ENCODE measurements at regions not wholly inside any gene's neighbourhood (a gene's known extent, or its start where the extent isn't known, plus 50 kb on each side); places are given as distances from the start of the nearest gene placed in this dataset.

DNA sequence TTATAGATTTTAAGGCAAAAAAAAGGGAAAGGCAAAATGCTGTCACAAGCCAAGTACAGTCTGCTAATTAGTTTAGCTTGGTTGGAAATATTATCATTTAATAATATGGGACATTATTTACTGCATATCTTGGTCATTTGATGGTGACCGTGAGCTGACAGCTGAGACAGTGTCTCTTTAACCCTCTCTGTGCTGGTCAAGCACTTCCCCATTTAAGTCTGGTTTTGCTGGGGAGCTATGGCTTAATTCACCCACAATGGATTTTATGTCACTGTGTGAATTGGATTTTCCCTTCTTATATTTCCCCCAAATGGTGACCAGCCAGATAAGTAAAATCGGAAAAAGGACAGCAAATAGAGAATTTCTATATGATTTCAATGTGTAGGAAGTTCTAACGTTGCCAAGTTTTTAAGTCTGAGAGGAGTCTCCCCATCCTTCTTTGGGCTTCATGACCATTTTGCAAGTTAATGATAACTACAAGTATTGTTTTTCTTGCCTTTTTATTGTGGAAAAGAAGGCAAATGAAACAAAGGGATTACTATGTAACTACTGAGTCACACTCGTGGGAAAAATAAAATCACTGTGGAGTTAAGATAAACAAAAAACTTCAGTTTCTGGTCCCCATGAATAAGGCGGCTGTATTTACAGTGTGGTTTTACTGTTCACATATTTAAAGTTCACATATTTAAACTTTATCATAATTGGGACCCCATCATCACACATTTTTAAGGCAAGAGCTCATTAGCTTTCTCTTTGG is 373.5 kb downstream of the NR2F2 start:
- TF ChIP-seq, protein P1, sequence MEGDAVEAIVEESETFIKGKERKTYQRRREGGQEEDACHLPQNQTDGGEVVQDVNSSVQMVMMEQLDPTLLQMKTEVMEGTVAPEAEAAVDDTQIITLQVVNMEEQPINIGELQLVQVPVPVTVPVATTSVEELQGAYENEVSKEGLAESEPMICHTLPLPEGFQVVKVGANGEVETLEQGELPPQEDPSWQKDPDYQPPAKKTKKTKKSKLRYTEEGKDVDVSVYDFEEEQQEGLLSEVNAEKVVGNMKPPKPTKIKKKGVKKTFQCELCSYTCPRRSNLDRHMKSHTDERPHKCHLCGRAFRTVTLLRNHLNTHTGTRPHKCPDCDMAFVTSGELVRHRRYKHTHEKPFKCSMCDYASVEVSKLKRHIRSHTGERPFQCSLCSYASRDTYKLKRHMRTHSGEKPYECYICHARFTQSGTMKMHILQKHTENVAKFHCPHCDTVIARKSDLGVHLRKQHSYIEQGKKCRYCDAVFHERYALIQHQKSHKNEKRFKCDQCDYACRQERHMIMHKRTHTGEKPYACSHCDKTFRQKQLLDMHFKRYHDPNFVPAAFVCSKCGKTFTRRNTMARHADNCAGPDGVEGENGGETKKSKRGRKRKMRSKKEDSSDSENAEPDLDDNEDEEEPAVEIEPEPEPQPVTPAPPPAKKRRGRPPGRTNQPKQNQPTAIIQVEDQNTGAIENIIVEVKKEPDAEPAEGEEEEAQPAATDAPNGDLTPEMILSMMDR (IDR thresholded peaks at IDR 0.05; ENCODE audit: borderline replicate concordance), result no peak
- Histone ChIP-seq H3K9me3 (replicated peaks) (no peaks in the 10 kb centered on the region), H3K36me3 (no peaks in the 10 kb centered on the region), H3K4me3 (no peak overlapping the region), H3K27ac (replicated peaks) (no peak overlapping the region), H3K27me3 (ENCODE audit: low read depth) (peaks cover 72% of the 10 kb centered on the region), H3K4me1 (no peaks in the 10 kb centered on the region)
- DNase-seq, result no peak
- intact Hi-C loops (cut with micrococcal nuclease), result no loop called here

DNA sequence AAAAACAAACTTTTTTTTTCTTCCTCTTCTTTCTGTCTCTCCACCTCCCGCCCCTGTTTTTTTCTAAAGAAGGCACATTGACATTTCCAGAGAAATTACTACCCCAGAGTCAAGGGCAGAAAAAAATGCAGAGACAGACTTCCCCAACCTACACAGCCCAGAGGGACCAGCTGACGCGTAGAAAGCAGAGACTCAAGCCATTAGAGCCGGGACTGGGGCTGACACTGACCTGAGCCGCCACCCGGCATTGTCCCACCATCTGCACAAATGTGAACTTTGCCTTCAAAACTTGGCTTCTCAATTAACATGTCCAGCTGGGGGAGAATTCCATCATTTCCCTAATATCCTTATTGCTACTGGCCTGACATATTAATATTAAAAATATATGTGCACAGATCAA is 385.6 kb downstream of the NR2F2 start:
- intact Hi-C loops (cut with micrococcal nuclease), result no loop called here
- H3K4me1 ChIP-seq, result no peaks in the 10 kb centered on the region
- no peak for DNase-seq
- H3K9me3 ChIP-seq (replicated peaks), result no peaks in the 10 kb centered on the region
- no peak overlapping the region for H3K4me3 ChIP-seq
- H3K27me3 ChIP-seq (ENCODE audit: low read depth), result peaks cover 19% of the 10 kb centered on the region
- TF ChIP-seq, protein P1 (IDR thresholded peaks at IDR 0.05; ENCODE audit: borderline replicate concordance), result no peak
- H3K27ac ChIP-seq (replicated peaks), result no peak overlapping the region
- H3K36me3 ChIP-seq, result no peaks in the 10 kb centered on the region

DNA sequence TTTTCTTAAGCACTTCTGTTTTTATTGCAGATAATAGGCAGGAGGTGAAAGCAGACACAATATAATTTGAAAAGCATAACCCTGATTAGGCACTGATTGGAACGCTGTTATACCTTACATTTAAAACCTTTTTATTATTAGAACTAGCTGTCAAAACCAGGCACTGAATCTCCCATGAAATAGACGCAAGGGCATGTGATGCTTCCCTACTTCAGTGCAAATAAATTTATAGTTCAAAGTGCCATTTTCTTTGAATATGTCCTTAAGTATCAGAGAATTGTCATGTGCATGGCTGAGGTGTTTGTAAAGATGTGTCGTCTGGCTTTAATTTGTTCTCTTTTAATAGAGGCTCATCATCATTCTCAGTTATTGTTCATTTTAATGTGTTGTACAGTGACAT is 386.0 kb downstream of the NR2F2 start:
- Histone ChIP-seq H3K36me3 (no peaks in the 10 kb centered on the region), H3K9me3 (replicated peaks) (no peaks in the 10 kb centered on the region), H3K4me1 (no peaks in the 10 kb centered on the region), H3K27me3 (ENCODE audit: low read depth) (peaks cover 16% of the 10 kb centered on the region), H3K27ac (replicated peaks) (no peak overlapping the region), H3K4me3 (no peak overlapping the region)
- no peak for DNase-seq
- TF ChIP-seq, protein P1 (IDR thresholded peaks at IDR 0.05; ENCODE audit: borderline replicate concordance), result no peak
- intact Hi-C loops (cut with micrococcal nuclease), result no loop called here

DNA sequence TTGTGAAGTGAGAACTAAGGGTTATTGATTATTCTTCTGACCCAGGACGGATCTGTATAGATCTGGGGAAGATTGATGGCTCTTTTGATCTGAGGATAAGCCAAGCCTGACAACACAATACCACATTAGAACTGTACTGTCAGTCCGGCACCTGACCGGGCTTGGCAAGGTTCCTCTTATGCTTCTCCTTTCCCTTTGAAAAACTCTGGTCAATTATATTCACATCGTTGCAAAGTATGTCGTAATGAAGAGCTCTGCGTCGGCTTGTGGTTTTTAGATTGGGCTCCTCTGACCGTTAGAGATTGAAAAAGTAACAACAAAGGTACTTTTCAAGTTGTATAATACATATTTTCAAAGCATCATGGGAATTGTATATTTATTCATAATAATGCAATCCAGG is 389.8 kb downstream of the NR2F2 start:
- H3K4me1 ChIP-seq, result no peaks in the 10 kb centered on the region
- intact Hi-C loops (cut with micrococcal nuclease), result no loop called here
- no peak overlapping the region for H3K4me3 ChIP-seq
- H3K27ac ChIP-seq (replicated peaks), result no peak overlapping the region
- DNase-seq, result no peak
- no peaks in the 10 kb centered on the region for H3K9me3 ChIP-seq (replicated peaks)
- TF ChIP-seq, protein P1 (IDR thresholded peaks at IDR 0.05; ENCODE audit: borderline replicate concordance), result no peak
- peaks cover 12% of the 10 kb centered on the region for H3K27me3 ChIP-seq (ENCODE audit: low read depth)
- no peaks in the 10 kb centered on the region for H3K36me3 ChIP-seq

DNA sequence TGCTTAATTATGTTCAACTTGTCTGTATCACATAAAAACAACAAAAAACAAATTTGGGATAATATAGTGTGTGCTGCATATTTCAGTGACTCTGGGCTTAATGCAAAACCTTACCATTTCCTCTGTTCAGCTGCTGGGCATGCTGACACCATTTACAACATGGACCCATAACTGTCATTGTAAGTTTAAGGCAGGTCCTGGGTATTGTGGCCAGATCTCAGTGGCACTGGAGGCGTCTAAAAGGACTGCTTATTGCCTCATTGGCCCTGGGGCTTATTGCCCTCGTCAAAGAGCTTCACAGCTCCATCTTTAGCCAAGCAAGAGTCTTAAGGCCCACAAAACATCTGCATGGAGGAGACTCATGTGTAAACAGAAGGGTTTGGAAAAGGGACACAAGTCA is 390.2 kb downstream of the NR2F2 start:
- TF ChIP-seq, protein P1 (IDR thresholded peaks at IDR 0.05; ENCODE audit: borderline replicate concordance), result no peak
- H3K9me3 ChIP-seq (replicated peaks), result no peaks in the 10 kb centered on the region
- DNase-seq, result no peak
- H3K36me3 ChIP-seq, result no peaks in the 10 kb centered on the region
- no peak overlapping the region for H3K27ac ChIP-seq (replicated peaks)
- H3K4me1 ChIP-seq, result no peaks in the 10 kb centered on the region
- peaks cover 12% of the 10 kb centered on the region for H3K27me3 ChIP-seq (ENCODE audit: low read depth)
- H3K4me3 ChIP-seq, result no peak overlapping the region
- intact Hi-C loops (cut with micrococcal nuclease), result no loop called here
